ENCODE measurements at regions not wholly inside any gene's neighbourhood (a gene's known extent, or its start where the extent isn't known, plus 50 kb on each side); places are given as distances from the start of the nearest gene placed in this dataset.

- H3K4me1 ChIP-seq (ENCODE audit: control insufficient read depth, insufficient read depth, low read length), result no peaks in the 10 kb centered on the region
- no peak overlapping the region for H2AK9ac ChIP-seq (replicated peaks; ENCODE audit: low read depth, low read length, poor library complexity)
- in situ Hi-C loops (cut with MboI; ENCODE audit: low sequenced_read_pairs), result no loop called here
- intact Hi-C loops (cut with micrococcal nuclease), result no loop called here
- no peak overlapping the region for H2BK15ac ChIP-seq (ENCODE audit: low read depth, low read length)
- no peak overlapping the region for H2AK5ac ChIP-seq (ENCODE audit: low read depth, low read length)
- no peak overlapping the region for H4K5ac ChIP-seq (ENCODE audit: low read depth, low read length)
- no peak overlapping the region for H3K18ac ChIP-seq (ENCODE audit: low read depth, low read length)
- no peak overlapping the region for H2AFZ ChIP-seq (replicated peaks; ENCODE audit: low read length, poor library complexity)
- no peak for TF ChIP-seq SMC3 (IDR thresholded peaks at IDR 0.05; ENCODE audit: low read depth, low read length)
- no peak for TF ChIP-seq NFE2L2 (IDR thresholded peaks at IDR 0.05; ENCODE audit: low read depth, low read length)
- TF ChIP-seq MXI1 (IDR thresholded peaks at IDR 0.05; ENCODE audit: borderline replicate concordance, low read depth, low read length), result no peak
- TF ChIP-seq ELK1 (IDR thresholded peaks at IDR 0.05; ENCODE audit: borderline replicate concordance, low read depth, low read length), result no peak
- no peak for TF ChIP-seq CHD1 (IDR thresholded peaks at IDR 0.05; ENCODE audit: low read depth, low read length)
- TF ChIP-seq, protein P1, sequence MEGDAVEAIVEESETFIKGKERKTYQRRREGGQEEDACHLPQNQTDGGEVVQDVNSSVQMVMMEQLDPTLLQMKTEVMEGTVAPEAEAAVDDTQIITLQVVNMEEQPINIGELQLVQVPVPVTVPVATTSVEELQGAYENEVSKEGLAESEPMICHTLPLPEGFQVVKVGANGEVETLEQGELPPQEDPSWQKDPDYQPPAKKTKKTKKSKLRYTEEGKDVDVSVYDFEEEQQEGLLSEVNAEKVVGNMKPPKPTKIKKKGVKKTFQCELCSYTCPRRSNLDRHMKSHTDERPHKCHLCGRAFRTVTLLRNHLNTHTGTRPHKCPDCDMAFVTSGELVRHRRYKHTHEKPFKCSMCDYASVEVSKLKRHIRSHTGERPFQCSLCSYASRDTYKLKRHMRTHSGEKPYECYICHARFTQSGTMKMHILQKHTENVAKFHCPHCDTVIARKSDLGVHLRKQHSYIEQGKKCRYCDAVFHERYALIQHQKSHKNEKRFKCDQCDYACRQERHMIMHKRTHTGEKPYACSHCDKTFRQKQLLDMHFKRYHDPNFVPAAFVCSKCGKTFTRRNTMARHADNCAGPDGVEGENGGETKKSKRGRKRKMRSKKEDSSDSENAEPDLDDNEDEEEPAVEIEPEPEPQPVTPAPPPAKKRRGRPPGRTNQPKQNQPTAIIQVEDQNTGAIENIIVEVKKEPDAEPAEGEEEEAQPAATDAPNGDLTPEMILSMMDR (conservative IDR thresholded peaks at IDR 0.05; ENCODE audit: low read depth, low read length), result no peak
- ChIA-PET POLR2A (ENCODE audit: unreplicated experiment) (no interaction called here), CTCF (no interaction called here)
- H3K79me1 ChIP-seq (ENCODE audit: low read depth in 1 of 2, low read length in 2 of 2), result no peaks in the 10 kb centered on the region
- H3K14ac ChIP-seq (replicated peaks; ENCODE audit: low read depth, low read length), result no peak overlapping the region
- H2BK5ac ChIP-seq (ENCODE audit: low read depth, low read length, poor library complexity, severe bottlenecking), result no peak overlapping the region
- H4K91ac ChIP-seq (ENCODE audit: insufficient read depth, low read depth, low read length), result no peak overlapping the region
- no peak overlapping the region for H3K9ac ChIP-seq (ENCODE audit: low read depth, low read length)
- no CpG with 5 or more reads among the region's 3 CpGs for WGBS, 2 experiments (ENCODE audit: extremely low coverage in 2 of 2, insufficient read length in 1 of 2)
- no peak overlapping the region for H3K23ac ChIP-seq (ENCODE audit: low read depth, low read length)
- H4K20me1 ChIP-seq (ENCODE audit: insufficient read depth, low read length), result no peaks in the 10 kb centered on the region
- DNase-seq, result no peak
- H3K27me3 ChIP-seq (ENCODE audit: control insufficient read depth, insufficient read depth, low read length), result no peaks in the 10 kb centered on the region
- no peak overlapping the region for H3K4me2 ChIP-seq (ENCODE audit: low read depth, low read length)
- H3K27ac ChIP-seq (ENCODE audit: insufficient read depth, low read length), result no peak overlapping the region
- H3K9me1 ChIP-seq (ENCODE audit: insufficient read depth, low read length), result no peaks in the 10 kb centered on the region
- no peak overlapping the region for H3K56ac ChIP-seq (ENCODE audit: extremely low read depth, insufficient read depth, low read length)
- no peak overlapping the region for H2BK120ac ChIP-seq (ENCODE audit: low read depth, low read length)
- H4K8ac ChIP-seq (ENCODE audit: low read depth in 2 of 2, low read length in 2 of 2), result no peak overlapping the region
- no peak for ATAC-seq (ENCODE audit: low read depth)
- no TSS peak for BruUV-seq (replicated peaks)
- H3K36me3 ChIP-seq (ENCODE audit: control insufficient read depth, insufficient read depth, low read length), result no peaks in the 10 kb centered on the region
- no peak overlapping the region for H2BK20ac ChIP-seq (ENCODE audit: low read depth, low read length)
- dilution Hi-C loops (cut with HindIII; ENCODE audit: low sequenced_read_pairs, unreplicated experiment), result no loop called here
- H3K4me3 ChIP-seq (ENCODE audit: insufficient read depth, low read depth, low read length), result no peak overlapping the region
- H3K9me3 ChIP-seq (ENCODE audit: control insufficient read depth, insufficient read depth, low read length), result no peaks in the 10 kb centered on the region
- no peak overlapping the region for H3K4ac ChIP-seq (ENCODE audit: low read depth, low read length)
Observed at GRCh38 chr6:148087659-148088058, 255.0 kb upstream of the SASH1 start.

Measured in IMR-90 (cell line).